ENCODE measurements at regions not wholly inside any gene's neighbourhood (a gene's known extent, or its start where the extent isn't known, plus 50 kb on each side); places are given as distances from the start of the nearest gene placed in this dataset.

DNA sequence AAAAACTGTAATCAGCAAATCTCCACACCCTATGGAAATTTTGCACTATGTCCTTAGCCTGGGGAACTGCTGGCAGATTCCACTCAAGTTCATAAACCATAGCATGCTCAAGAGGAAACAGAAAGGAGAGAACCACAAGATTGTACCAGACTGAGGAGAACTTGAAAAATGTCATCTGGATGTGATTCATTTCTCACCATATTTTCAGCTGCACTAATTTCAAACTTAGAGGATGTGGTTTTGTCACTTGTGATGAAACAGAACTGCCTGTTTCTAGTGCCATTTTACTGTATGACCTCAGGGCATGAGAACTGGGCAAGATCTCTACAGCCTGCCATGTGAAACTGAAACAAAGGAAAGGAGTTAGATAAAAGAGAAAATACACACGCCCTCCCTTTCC, 1493.1 kb upstream of the FLRT2 start:
- Histone ChIP-seq H3K9ac (replicated peaks; ENCODE audit: extremely low read depth, insufficient read depth, low read length) (no peak overlapping the region), H3K9me3 (replicated peaks; ENCODE audit: control insufficient read depth, insufficient read depth, low read length) (no peaks in the 10 kb centered on the region), H2AFZ (ENCODE audit: low read depth, low read length) (peak overlapping the region; percentile 6), H3K27me3 (ENCODE audit: control insufficient read depth in 2 of 2, insufficient read depth in 2 of 2, low read length in 2 of 2) (no peaks in the 10 kb centered on the region), H3K4me1 (ENCODE audit: control insufficient read depth, extremely low read depth, insufficient read depth, low read length) (no peaks in the 10 kb centered on the region), H3K4me3 (replicated peaks in 1 of 3; ENCODE audit: insufficient read depth in 1 of 3, low read depth in 1 of 3, low read length in 3 of 3) (no peak overlapping the region), H3K9me1 (replicated peaks; ENCODE audit: control insufficient read depth, extremely low read depth, insufficient read depth, low read length) (no peaks in the 10 kb centered on the region), H3K4me2 (ENCODE audit: insufficient read depth, low read length) (no peak overlapping the region), H3K36me3 (ENCODE audit: control insufficient read depth in 2 of 2, extremely low read depth in 1 of 2, insufficient read depth in 2 of 2, low read length in 2 of 2) (no peaks in the 10 kb centered on the region), H3K27ac (ENCODE audit: insufficient read depth, low read depth, low read length) (no peak overlapping the region), H3K79me2 (ENCODE audit: control insufficient read depth, insufficient read depth, low read length) (no peaks in the 10 kb centered on the region), H4K20me1 (replicated peaks; ENCODE audit: control insufficient read depth, extremely low read depth, insufficient read depth, low read length) (no peaks in the 10 kb centered on the region)
- FAIRE-seq (peak; percentile 73), DNase-seq (ENCODE audit: low read depth, low spot score) (peak; percentile 74)
- POLR2A ChIA-PET, result no interaction called here
- CTCF ChIA-PET, result interaction anchor here (1.3 kb wide), 1 partner anchor 13 kb away, joined by 3 read pairs; no protein-coding TSS in a partner anchor
- intact Hi-C loops (cut with micrococcal nuclease), result no loop called here
- no peak for TF ChIP-seq EZH2 (IDR thresholded peaks at IDR 0.05; ENCODE audit: borderline replicate concordance, low read depth, low read length, severe bottlenecking)
- no peak for TF ChIP-seq CTCF (IDR thresholded peaks at IDR 0.05; ENCODE audit: extremely low read depth in 1 of 2, insufficient read depth in 1 of 2, low read depth in 1 of 2, low read length in 2 of 2)
- TF ChIP-seq POLR2A (IDR thresholded peaks at IDR 0.05; ENCODE audit: low read depth, low read length), result no peak
- TF ChIP-seq, protein P1, sequence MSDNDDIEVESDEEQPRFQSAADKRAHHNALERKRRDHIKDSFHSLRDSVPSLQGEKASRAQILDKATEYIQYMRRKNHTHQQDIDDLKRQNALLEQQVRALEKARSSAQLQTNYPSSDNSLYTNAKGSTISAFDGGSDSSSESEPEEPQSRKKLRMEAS (IDR thresholded peaks at IDR 0.05; ENCODE audit: insufficient read depth, insufficient read length), result no peak
- TF ChIP-seq GATA2 (IDR thresholded peaks at IDR 0.05; ENCODE audit: insufficient read depth, insufficient read length, low read depth, low read length), result no peak
- TF ChIP-seq FOS (IDR thresholded peaks at IDR 0.05; ENCODE audit: borderline replicate concordance, insufficient read depth, low read length), result no peak
- no peak for TF ChIP-seq MYC (IDR thresholded peaks at IDR 0.05; ENCODE audit: low read depth, low read length)
- no peak for TF ChIP-seq JUN (IDR thresholded peaks at IDR 0.05; ENCODE audit: borderline replicate concordance, insufficient read depth, insufficient read length, low read depth)
- no peak for TF ChIP-seq POLR2AphosphoS5 (IDR thresholded peaks at IDR 0.05; ENCODE audit: insufficient read depth, low read depth, low read length)
- BruUV-seq (replicated peaks), result no TSS peak
- dilution Hi-C loops (cut with MboI; ENCODE audit: extremely low pct_ligation_motif_present, low sequenced_read_pairs), result no loop called here
